Right atrium auricular region (tissue), 2 donors: ENCODE measurements at regions not wholly inside any gene's neighbourhood (a gene's known extent, or its start where the extent isn't known, plus 50 kb on each side); places are given as distances from the start of the nearest gene placed in this dataset.

ENCODE experiments used
- DNase-seq: peaks from one replicate; pipeline ENCODE4 v3.0.0-alpha.2; 2019; ENCODE audit warnings: low spot score
- H3K27ac ChIP-seq, 2 donors: fragments of 200-600 bp; sonication (generic); 1 replicate in 1 of 2; 2 replicates in 1 of 2; pipeline ENCODE4 v1.5.1; 2016 to 2019
- H3K27me3 ChIP-seq, 2 donors: fragments of 200-600 bp; sonication (generic); one replicate each; pipeline versions ENCODE4 v1.5.1 to v1.6.0; 2017 to 2019
- H3K36me3 ChIP-seq: fragments of 200-600 bp; sonication (generic); one replicate; pipeline ENCODE4 v1.5.1; 2016
- H3K4me1 ChIP-seq, 2 donors: fragments of 200-600 bp; sonication (generic); one replicate each; pipeline versions ENCODE4 v1.5.1 to v1.6.0; 2017 to 2019
- H3K4me3 ChIP-seq, 2 donors: fragments of 200-600 bp; sonication (generic); 1 replicate in 1 of 2; 2 replicates in 1 of 2; pipeline ENCODE4 v1.5.1; 2017 to 2019; ENCODE audit warnings: mild to moderate bottlenecking in 1 of 2, moderate library complexity in 1 of 2
- H3K9me3 ChIP-seq, 2 donors: fragments of 200-600 bp; sonication (generic); one replicate each; pipeline ENCODE4 v1.5.1; 2019
- TF ChIP-seq, protein P1 (sequence below), 2 donors: fragments of 200-600 bp; sonication (generic); IDR thresholded peaks; one replicate each; pipeline ENCODE4 v1.5.1; 2019; ENCODE audit warnings: antibody characterized with exemption in 2 of 2

DNA sequence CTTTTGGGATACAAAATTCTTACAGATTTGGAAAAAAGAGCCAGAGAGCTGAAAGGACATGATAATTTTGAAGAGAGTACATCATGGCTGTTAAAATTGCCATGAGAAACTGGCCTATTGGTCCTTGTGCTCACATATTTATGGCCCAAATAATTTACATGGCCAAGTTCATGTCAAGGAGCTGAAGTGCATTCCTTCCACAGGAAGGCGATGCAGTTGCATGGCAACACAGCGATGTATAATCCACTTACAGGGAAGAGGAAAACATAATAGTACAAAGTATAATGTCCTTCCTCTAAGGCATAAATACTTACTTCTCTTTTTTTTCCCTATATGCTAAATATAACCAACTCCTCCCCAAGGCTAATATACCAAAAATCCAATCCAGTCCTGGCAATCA, 914.5 kb upstream of the AGA start:
- H3K9me3 ChIP-seq, result no peaks in the 10 kb centered on the region
- TF ChIP-seq, protein P1, sequence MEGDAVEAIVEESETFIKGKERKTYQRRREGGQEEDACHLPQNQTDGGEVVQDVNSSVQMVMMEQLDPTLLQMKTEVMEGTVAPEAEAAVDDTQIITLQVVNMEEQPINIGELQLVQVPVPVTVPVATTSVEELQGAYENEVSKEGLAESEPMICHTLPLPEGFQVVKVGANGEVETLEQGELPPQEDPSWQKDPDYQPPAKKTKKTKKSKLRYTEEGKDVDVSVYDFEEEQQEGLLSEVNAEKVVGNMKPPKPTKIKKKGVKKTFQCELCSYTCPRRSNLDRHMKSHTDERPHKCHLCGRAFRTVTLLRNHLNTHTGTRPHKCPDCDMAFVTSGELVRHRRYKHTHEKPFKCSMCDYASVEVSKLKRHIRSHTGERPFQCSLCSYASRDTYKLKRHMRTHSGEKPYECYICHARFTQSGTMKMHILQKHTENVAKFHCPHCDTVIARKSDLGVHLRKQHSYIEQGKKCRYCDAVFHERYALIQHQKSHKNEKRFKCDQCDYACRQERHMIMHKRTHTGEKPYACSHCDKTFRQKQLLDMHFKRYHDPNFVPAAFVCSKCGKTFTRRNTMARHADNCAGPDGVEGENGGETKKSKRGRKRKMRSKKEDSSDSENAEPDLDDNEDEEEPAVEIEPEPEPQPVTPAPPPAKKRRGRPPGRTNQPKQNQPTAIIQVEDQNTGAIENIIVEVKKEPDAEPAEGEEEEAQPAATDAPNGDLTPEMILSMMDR (IDR thresholded peaks at IDR 0.05), result no peak
- H3K36me3 ChIP-seq, result no peaks in the 10 kb centered on the region
- H3K4me1 ChIP-seq, result no peaks in the 10 kb centered on the region
- H3K27ac ChIP-seq, result no peak overlapping the region
- DNase-seq, result no peak
- no peaks in the 10 kb centered on the region for H3K27me3 ChIP-seq
- H3K4me3 ChIP-seq, result no peak overlapping the region

DNA sequence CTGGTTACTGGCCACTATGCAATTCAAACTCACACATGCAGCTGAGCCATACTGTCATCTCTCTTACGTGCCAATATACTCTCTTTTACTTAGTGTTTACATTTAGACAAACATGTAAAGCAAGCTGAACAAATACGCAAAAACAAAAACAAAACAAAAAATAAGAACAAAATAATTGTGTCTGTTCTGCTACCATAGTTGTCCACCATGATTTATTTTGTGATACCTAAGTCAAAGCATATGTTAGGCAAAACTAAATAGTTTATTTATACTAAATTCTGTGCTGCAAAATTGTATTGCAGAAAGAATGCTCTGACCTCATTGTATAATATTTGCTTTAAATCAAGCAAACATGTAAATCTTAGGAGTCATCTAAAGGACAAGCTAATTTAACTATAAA, 943.2 kb upstream of the AGA start:
- Histone ChIP-seq H3K27me3 (no peaks in the 10 kb centered on the region), H3K36me3 (no peaks in the 10 kb centered on the region), H3K4me3 (no peak overlapping the region), H3K9me3 (no peaks in the 10 kb centered on the region), H3K27ac (no peak overlapping the region), H3K4me1 (no peaks in the 10 kb centered on the region)
- TF ChIP-seq, protein P1 (IDR thresholded peaks at IDR 0.05), result no peak
- no peak for DNase-seq

DNA sequence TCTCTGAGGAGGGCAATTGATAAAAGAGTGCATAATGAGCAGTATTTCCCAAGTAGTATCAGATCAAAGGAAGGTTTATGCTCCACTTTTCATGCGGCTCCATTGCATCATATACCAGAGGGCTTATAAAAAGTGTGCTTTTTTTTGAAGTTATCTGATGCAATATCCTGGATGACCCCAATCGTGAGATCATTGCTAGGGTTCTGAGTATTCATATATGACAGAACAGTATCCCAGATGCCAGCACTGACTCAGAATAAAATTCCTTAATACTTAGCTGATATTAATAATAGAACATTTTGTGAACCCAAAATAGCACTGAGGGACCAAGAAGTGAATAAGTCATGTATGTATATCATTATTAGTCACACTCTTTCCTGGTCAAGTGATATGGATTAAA, 945.5 kb upstream of the AGA start:
- no peak for DNase-seq
- H3K9me3 ChIP-seq, result no peaks in the 10 kb centered on the region
- TF ChIP-seq, protein P1 (IDR thresholded peaks at IDR 0.05), result no peak
- H3K4me1 ChIP-seq, result no peaks in the 10 kb centered on the region
- H3K27me3 ChIP-seq, result no peaks in the 10 kb centered on the region
- no peak overlapping the region for H3K27ac ChIP-seq
- H3K4me3 ChIP-seq, result no peak overlapping the region
- H3K36me3 ChIP-seq, result no peaks in the 10 kb centered on the region

DNA sequence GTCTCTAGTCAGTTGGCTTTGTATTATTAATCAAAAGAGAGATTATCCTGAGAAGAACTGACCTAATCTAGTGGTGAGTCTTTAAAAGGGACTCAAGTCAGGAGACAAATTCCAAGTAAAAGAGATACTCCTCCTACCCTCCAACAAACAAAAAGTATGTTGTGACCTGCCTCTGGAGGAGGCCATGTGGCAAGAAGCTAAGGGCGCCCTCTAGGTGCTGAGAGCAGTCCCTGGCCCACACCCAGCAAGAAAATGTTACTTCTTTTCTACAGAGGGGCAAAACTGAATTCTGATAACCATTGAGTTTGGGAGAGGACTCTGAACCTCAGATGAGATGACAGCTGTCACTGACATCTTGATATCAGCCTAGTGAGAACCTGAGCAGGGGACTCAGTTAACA, 953.6 kb upstream of the AGA start:
- Histone ChIP-seq H3K9me3 (no peaks in the 10 kb centered on the region), H3K27me3 (no peaks in the 10 kb centered on the region), H3K36me3 (no peaks in the 10 kb centered on the region), H3K27ac (no peak overlapping the region), H3K4me3 (no peak overlapping the region), H3K4me1 (no peaks in the 10 kb centered on the region)
- TF ChIP-seq, protein P1 (IDR thresholded peaks at IDR 0.05), result no peak
- no peak for DNase-seq

DNA sequence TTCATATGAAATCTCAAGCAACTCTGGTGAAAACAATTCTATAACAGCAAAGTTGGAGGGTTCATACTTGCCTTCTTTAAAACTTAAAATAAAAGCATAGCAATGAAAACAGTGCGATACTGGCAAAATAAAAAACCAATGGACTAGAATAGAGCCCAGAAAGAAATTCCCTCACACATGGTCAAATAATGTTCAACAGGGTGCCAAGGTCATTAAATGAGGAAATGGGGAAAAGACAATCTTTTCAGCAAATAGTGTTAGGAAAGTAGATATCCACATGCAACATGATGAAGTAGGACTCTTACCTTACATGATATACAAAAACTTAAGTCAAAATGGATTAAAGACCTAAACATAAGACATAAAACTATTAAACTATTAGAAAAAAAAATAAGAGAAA, 970.2 kb upstream of the AGA start:
- DNase-seq, result no peak
- peaks cover 0 to under 1% of the 10 kb centered on the region in 2 donors for H3K9me3 ChIP-seq
- TF ChIP-seq, protein P1 (IDR thresholded peaks at IDR 0.05), result no peak
- no peak overlapping the region for H3K27ac ChIP-seq
- no peaks in the 10 kb centered on the region for H3K4me1 ChIP-seq
- H3K4me3 ChIP-seq, result no peak overlapping the region
- no peaks in the 10 kb centered on the region for H3K36me3 ChIP-seq
- H3K27me3 ChIP-seq, result no peaks in the 10 kb centered on the region

DNA sequence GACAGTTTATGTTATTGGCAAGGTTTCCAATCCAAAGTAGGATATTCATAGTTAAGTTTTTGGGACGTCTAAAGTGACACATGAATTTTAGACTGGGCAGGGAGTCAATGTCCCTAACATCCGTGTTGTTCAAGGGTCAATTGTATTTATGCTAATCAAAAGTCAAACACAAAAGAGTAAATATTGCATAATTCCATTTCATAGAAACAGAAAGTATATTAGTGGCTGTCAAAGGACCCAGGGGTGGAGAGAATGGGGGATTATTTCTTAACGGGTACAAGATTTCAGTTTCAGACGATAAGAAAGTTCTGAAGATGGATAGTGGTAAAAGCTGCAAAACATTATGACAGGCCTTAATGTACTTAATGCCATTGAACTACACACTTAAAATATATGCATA, 971.8 kb upstream of the AGA start:
- no peaks in the 10 kb centered on the region for H3K9me3 ChIP-seq
- no peaks in the 10 kb centered on the region for H3K27me3 ChIP-seq
- no peaks in the 10 kb centered on the region for H3K4me1 ChIP-seq
- H3K4me3 ChIP-seq, result no peak overlapping the region
- no peak for DNase-seq
- no peaks in the 10 kb centered on the region for H3K36me3 ChIP-seq
- H3K27ac ChIP-seq, result no peak overlapping the region
- TF ChIP-seq, protein P1 (IDR thresholded peaks at IDR 0.05), result no peak
